Effector memory CD8-positive, alpha-beta T cell (primary cell): ENCODE measurements at regions not wholly inside any gene's neighbourhood (a gene's known extent, or its start where the extent isn't known, plus 50 kb on each side); places are given as distances from the start of the nearest gene placed in this dataset.

ENCODE experiments used
- ATAC-seq: fragments of 150-1000 bp; cut with Tn5 transposase; replicated peaks from 2 replicates; pipeline ENCODE4 v1.10.0; 2021; ENCODE audit warnings: mild to moderate bottlenecking, moderate library complexity
- DNase-seq, 3 experiments: peaks; one replicate each; pipeline ENCODE4 v3.0.0; 2021
- H3K27ac Mint-ChIP-seq, 2 donors: one replicate each; pipeline ENCODE4 v1.8.0; 2022; ENCODE audit warnings: mild to moderate bottlenecking in 2 of 2, mixed read lengths in 2 of 2, moderate library complexity in 2 of 2
- H3K27me3 Mint-ChIP-seq, 2 donors: one replicate each; pipeline ENCODE4 v1.8.0; 2022; ENCODE audit warnings: mixed read lengths in 2 of 2
- H3K36me3 Mint-ChIP-seq: one replicate; pipeline ENCODE4 v1.8.0; 2022; ENCODE audit warnings: mild to moderate bottlenecking, moderate library complexity, mixed read lengths; ENCODE audit not compliant: insufficient read depth
- H3K4me1 Mint-ChIP-seq, 2 donors: one replicate each; pipeline ENCODE4 v1.8.0; 2022; ENCODE audit warnings: low read depth in 2 of 2, mixed read lengths in 2 of 2
- H3K4me3 Mint-ChIP-seq, 2 donors: one replicate each; pipeline ENCODE4 v1.8.0; 2022; ENCODE audit warnings: mild to moderate bottlenecking in 2 of 2, mixed read lengths in 2 of 2, moderate library complexity in 2 of 2
- H3K9me3 Mint-ChIP-seq, 2 donors: one replicate each; pipeline ENCODE4 v1.8.0; 2022; ENCODE audit warnings: mixed read lengths in 2 of 2

DNA sequence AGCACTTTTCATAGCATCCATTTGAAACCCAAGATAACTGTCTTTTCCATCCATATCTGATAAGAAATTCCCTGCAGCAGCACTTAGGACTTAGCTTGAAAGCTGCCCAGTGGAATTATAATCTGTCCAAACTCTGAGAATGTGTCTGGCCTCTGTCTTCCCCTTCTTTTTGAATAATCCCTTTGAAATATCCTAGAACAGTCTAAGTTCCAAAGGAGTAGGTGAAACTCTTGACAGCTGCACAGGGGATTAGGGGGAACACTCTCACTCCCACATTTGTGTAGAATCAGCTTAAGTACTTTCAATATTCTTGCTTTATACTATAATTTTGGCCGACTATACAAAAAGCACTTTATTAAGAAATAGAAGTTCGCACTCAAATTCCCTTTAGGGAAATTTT is 157.7 kb downstream of the PAPSS1 start:
- Mint-ChIP-seq H3K27me3 (peaks cover 11 to 14% of the 10 kb centered on the region in 2 donors), H3K27ac (no peak overlapping the region), H3K4me3 (no peak overlapping the region), H3K9me3 (peaks cover 0 to 9% of the 10 kb centered on the region in 2 donors), H3K4me1 (no peaks in the 10 kb centered on the region), H3K36me3 (no peaks in the 10 kb centered on the region)
- no peak for ATAC-seq
- no peak for DNase-seq

DNA sequence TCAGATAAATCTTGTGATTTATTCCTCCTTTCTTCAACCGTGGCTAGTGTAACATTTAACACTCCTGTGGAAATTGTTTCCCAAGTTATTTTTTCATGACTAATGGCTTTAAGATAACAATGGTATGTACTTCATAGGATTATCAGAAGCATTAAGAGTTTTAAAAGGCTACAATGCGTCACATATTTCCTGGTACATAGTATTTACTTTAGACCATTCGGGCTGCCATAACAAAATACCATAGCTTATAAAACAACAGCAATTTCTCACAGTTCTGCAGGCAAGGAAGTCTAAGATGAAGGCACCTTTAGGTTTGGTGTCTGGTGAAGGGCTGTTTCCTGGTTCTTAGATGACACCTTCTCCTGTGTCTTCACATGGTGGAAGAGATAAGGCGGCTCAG is 158.6 kb downstream of the PAPSS1 start:
- Mint-ChIP-seq H3K27me3 (peaks cover 11 to 14% of the 10 kb centered on the region in 2 donors), H3K4me3 (no peak overlapping the region), H3K9me3 (peaks cover 0 to 9% of the 10 kb centered on the region in 2 donors), H3K36me3 (no peaks in the 10 kb centered on the region), H3K27ac (no peak overlapping the region), H3K4me1 (no peaks in the 10 kb centered on the region)
- DNase-seq, result no peak
- ATAC-seq, result no peak

DNA sequence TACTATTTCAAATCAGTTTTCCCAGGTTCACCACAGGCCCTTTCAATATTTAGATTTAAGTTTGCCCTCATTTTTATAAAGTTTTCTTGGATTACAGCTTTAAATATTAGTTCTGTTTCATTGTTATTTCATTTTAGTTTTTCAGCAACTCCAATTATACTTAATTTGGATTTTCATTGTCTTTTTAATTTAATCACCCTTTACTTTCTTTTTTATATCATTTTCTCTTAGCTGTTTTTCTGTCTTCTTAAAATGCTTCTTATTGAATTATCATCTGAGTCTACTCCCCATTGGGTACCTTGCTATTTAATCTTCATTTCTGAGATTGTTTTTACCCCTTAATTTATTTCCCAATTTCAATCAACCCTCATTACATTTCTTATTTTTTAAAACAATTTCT is 160.4 kb downstream of the PAPSS1 start:
- Mint-ChIP-seq H3K4me3 (no peak overlapping the region), H3K27ac (no peak overlapping the region), H3K4me1 (no peaks in the 10 kb centered on the region)

DNA sequence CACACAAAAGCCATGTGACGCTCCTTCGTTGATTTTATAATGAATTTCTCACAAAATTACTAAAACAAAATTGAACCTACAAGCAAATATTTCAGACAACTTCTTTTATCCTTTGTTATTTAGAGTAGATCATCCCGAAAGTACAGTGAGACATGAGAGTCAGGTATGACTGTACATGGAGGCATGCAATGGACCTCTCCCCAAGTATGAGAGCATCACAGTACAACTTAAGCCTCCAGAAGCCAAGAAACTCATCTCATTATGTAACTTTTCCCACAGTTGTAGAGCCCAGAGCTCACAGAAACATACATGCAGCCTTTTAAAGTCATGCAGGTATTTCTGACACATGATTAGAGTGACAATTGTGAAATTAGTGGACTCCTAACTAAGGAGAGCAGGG is 167.7 kb downstream of the PAPSS1 start:
- ATAC-seq (no peak), DNase-seq (no peak)
- no peaks in the 10 kb centered on the region for H3K4me1 Mint-ChIP-seq
- H3K4me3 Mint-ChIP-seq, result no peak overlapping the region
- no peaks in the 10 kb centered on the region for H3K36me3 Mint-ChIP-seq
- H3K27ac Mint-ChIP-seq, result no peak overlapping the region
- H3K9me3 Mint-ChIP-seq, result peaks cover 0 to 1% of the 10 kb centered on the region in 2 donors
- H3K27me3 Mint-ChIP-seq, result no peaks in the 10 kb centered on the region

More for the DNA sequence above, 160.4 kb downstream of the PAPSS1 start:
- peaks cover 11 to 14% of the 10 kb centered on the region in 2 donors for H3K27me3 Mint-ChIP-seq
- H3K36me3 Mint-ChIP-seq, result no peaks in the 10 kb centered on the region
- no peak for DNase-seq
- H3K9me3 Mint-ChIP-seq, result peaks cover 0 to 9% of the 10 kb centered on the region in 2 donors
- ATAC-seq, result no peak

DNA sequence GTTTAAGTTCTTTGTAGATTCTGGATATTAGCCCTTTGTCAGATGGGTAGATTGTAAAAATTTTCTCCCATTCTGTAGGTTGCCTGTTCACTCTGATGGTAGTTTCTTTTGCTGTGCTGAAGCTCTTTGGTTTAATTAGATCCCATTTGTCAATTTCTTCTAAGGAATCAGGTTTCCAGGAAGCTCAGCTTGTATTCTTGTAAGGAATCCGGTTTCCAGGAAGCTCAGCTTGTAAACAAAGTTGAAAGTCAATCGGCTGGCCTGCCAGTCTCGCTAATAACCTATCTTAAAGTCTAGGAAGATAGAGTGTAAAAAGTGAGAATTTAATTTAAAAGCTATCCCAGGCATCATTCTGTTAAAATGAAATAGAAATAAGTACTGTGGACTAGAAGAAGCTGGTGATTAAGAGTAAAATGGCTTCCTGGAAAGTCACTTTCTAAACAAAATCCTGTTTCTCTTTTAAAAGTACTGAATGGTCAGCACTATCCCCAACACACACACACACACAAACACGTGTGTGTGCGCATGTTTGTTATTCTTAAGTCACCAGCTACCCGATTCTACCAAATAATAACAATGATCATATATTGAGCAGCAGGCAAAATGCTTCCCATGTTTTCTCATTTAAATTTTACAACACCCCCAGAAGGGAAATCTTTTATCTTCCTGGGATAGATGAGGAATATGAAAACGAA is 171.7 kb downstream of the PAPSS1 start:
- H3K4me3 Mint-ChIP-seq, result no peak overlapping the region
- H3K27me3 Mint-ChIP-seq, result peaks cover 0 to 7% of the 10 kb centered on the region in 2 donors
- no peak overlapping the region for H3K27ac Mint-ChIP-seq
- ATAC-seq (no peak), DNase-seq (no peak)
- peaks cover 0 to 1% of the 10 kb centered on the region in 2 donors for H3K9me3 Mint-ChIP-seq
- H3K36me3 Mint-ChIP-seq, result no peaks in the 10 kb centered on the region
- H3K4me1 Mint-ChIP-seq, result no peaks in the 10 kb centered on the region

DNA sequence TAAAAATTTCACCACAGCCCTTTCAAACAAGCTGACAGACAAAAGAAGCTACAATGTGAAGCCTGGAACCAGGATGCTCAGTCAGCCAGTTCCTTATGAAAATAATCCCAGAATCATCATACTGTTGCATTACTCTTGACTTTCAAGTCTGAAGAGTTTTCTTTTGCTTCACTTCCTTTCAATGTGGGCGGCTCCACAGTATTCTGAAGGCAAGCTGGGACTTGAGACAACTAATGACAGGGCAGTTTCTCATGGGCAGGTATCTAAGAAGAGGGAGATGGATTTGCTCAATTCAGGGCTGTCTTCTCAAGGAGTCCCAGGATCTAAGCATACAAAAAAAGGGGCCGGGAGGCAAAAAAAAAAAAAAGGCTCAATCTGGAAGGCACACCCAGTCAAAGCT is 173.4 kb downstream of the PAPSS1 start:
- Mint-ChIP-seq H3K27me3 (peaks cover 0 to 9% of the 10 kb centered on the region in 2 donors), H3K4me3 (no peak overlapping the region), H3K36me3 (no peaks in the 10 kb centered on the region), H3K4me1 (no peaks in the 10 kb centered on the region), H3K9me3 (peaks cover 0 to 1% of the 10 kb centered on the region in 2 donors), H3K27ac (no peak overlapping the region)
- no peak for DNase-seq
- ATAC-seq, result no peak

DNA sequence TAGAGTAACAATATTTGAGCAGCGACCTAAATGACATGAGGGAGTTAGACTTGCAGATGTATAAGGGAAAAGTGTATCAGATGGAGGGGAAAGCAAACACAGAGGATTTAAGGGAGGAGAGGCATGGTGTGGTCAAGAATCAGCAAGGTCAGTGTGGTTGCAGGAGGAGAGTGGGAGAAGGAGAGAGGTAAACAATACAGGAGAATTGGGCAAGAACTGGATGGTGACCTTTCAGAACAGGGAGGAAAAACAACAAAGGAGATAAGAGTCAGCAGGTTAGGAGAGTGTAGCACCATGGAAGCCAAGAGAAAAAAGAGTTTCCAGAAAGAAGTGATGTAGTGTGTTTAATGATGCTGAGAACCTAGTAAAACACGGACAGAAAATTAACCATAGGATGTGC is 178.5 kb downstream of the PAPSS1 start:
- no peak overlapping the region for H3K4me3 Mint-ChIP-seq

DNA sequence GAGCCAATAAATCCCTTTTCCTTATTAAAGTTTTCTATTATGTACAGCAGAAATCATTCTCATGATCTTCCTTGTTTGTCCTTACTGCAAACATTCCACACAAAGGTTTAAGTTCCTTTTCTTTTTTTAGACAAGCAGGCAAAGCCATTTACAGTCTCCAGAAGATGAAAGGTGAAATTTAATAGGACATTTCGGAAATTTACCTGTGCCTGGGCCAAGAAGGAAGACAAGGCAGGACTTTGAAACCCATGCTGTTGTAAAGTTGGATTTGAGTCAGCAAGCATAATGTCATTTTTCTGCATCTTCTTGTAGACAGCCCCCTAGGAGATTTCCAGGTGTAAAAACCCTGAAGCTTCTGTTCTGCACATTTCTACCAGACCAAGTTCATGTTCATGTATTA is 188.1 kb downstream of the PAPSS1 start:
- Mint-ChIP-seq H3K9me3 (no peaks in the 10 kb centered on the region), H3K4me3 (no peak overlapping the region), H3K27me3 (peaks cover 0 to 6% of the 10 kb centered on the region in 2 donors), H3K27ac (no peak overlapping the region), H3K36me3 (no peaks in the 10 kb centered on the region), H3K4me1 (no peaks in the 10 kb centered on the region)
- ATAC-seq (no peak), DNase-seq (no peak)

More for the DNA sequence above, 178.5 kb downstream of the PAPSS1 start:
- no peaks in the 10 kb centered on the region for H3K36me3 Mint-ChIP-seq
- no peaks in the 10 kb centered on the region for H3K9me3 Mint-ChIP-seq
- no peak for ATAC-seq
- no peaks in the 10 kb centered on the region for H3K4me1 Mint-ChIP-seq
- H3K27ac Mint-ChIP-seq, result no peak overlapping the region
- peaks cover 0 to 16% of the 10 kb centered on the region in 2 donors for H3K27me3 Mint-ChIP-seq
- no peak for DNase-seq

DNA sequence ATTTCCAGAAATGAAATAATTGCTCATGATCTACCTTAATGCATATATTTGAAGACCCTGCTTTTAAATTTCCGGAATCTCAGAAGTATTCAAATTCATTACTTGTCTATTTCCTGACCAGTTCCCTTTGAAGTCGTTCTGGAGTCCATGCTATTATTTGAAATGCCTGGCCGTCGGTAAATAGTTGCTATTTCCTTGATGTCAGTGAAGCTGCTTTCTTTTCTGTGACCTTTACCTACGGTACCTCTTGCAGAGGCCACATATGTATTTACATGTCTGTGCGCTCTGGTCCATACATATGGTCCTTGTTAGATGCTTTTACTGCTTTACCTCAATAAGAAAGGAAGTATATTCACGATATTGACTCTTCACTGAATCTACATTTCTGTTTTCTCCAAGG is 199.7 kb downstream of the PAPSS1 start:
- Mint-ChIP-seq H3K9me3 (no peaks in the 10 kb centered on the region), H3K4me3 (no peak overlapping the region), H3K4me1 (no peaks in the 10 kb centered on the region), H3K27ac (no peak overlapping the region), H3K27me3 (peaks cover 0 to 15% of the 10 kb centered on the region in 2 donors), H3K36me3 (no peaks in the 10 kb centered on the region)
- no peak for DNase-seq
- ATAC-seq, result no peak

DNA sequence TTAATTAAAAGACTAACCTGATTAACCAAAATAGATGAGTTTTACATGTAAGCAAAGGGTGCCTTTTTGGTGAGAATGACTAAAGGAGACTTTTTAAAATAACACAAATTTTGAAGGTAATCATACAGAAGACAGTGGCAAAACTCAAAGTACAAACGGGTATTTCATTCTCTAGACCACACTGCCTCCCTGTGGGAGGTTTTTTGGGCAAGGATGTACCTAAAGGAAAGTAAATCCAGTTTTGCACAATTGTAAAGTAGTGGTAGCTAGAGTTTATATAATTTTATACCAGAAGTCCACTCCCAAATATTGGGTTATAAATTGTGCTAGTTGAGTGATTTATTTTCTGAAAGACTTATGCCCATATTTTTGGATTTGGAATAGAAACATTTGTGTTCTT is 201.0 kb downstream of the PAPSS1 start:
- no peak overlapping the region for H3K4me3 Mint-ChIP-seq
- peaks cover 0 to 15% of the 10 kb centered on the region in 2 donors for H3K27me3 Mint-ChIP-seq
- no peaks in the 10 kb centered on the region for H3K36me3 Mint-ChIP-seq
- H3K4me1 Mint-ChIP-seq, result no peaks in the 10 kb centered on the region
- ATAC-seq (no peak), DNase-seq (no peak)
- no peaks in the 10 kb centered on the region for H3K9me3 Mint-ChIP-seq
- no peak overlapping the region for H3K27ac Mint-ChIP-seq

DNA sequence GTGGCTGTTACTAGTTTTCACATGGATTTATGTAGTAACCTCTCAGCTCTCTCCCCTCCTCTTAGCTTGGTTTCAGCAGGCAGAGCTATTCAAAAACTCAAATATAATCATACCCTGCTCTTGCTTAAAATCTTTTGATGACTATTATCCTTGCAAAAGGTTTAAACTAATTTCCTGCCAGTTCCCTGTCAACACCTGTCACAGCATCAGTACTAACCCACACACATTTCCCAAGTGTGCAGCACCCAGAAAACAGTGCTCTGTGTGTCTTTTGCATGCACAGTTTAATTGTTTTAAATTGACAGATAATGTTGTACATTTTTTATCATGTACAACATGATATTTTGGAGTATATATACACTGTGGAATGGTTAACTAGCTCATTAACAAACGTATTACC is 202.0 kb downstream of the PAPSS1 start:
- Mint-ChIP-seq H3K9me3 (no peaks in the 10 kb centered on the region), H3K4me1 (no peaks in the 10 kb centered on the region), H3K36me3 (no peaks in the 10 kb centered on the region), H3K27ac (no peak overlapping the region), H3K27me3 (peaks cover 0 to 15% of the 10 kb centered on the region in 2 donors), H3K4me3 (no peak overlapping the region)
- ATAC-seq, result no peak
- DNase-seq, result no peak

DNA sequence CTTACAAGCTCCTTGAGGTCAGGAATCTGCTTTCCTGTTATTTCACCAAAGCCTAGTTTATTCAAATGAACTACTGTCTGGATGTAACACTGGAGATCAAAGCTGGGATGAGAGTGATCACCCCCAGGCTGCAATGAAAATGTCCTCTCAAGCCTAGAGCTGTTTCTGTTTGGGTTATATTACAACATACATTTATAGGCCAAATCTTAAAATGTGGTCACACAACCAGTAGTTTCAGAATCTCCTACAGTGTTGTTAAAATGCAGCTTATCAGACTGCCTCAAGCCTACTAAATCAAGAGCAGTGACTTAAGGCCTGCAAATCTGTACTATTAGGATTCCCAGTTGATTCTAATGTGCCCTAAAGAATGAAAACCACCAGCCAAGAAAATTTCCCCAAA is 207.5 kb downstream of the PAPSS1 start:
- Mint-ChIP-seq H3K9me3 (no peaks in the 10 kb centered on the region), H3K27ac (no peak overlapping the region), H3K36me3 (no peaks in the 10 kb centered on the region), H3K4me3 (no peak overlapping the region), H3K27me3 (peaks cover 0 to 1% of the 10 kb centered on the region in 2 donors), H3K4me1 (no peaks in the 10 kb centered on the region)
- no peak for ATAC-seq
- no peak for DNase-seq

DNA sequence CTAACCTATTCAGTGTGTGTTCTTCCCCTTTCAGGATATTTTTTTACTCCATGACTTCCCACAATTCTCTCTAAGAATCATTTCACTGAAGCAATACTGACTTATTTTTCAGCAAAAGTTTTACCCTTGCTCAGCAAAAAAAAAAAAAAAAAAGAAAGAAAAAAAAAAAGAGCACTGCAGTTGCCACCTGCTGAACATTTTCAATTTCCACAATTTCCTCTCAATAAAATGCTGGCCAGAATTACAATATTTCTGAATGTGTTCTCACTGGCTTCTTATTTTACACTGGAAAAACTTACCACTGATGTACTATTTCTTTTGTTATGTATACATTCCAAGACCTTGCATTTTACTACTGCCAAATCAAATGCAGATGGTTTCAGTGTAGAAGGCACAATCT is 210.4 kb downstream of the PAPSS1 start:
- Mint-ChIP-seq H3K9me3 (no peaks in the 10 kb centered on the region), H3K27me3 (no peaks in the 10 kb centered on the region), H3K27ac (no peak overlapping the region), H3K4me1 (no peaks in the 10 kb centered on the region), H3K4me3 (no peak overlapping the region), H3K36me3 (no peaks in the 10 kb centered on the region)
- DNase-seq (no peak), ATAC-seq (no peak)

DNA sequence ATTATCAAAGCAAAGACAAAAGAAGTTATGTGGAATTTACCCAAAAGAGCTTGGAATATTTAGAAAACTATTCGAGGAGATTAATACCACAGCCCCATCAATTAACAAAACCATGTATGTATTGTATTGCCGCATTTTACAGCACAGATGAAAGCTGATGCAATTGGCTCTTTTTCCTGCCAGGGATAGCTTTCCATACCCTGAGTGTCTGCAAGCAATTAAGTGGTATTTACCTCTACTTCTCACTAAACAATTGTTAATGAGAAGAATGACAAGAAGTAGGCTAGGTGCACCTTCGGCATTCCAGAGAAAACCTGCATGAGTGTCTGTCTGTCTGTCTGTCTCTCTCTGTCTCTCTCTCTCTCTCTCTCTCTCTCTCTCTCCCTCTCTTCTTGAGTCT is 219.5 kb downstream of the PAPSS1 start:
- Mint-ChIP-seq H3K27ac (no peak overlapping the region), H3K36me3 (no peaks in the 10 kb centered on the region), H3K4me3 (no peak overlapping the region), H3K4me1 (no peaks in the 10 kb centered on the region), H3K9me3 (peaks cover 0 to 2% of the 10 kb centered on the region in 2 donors), H3K27me3 (peaks cover 0 to 6% of the 10 kb centered on the region in 2 donors)
- ATAC-seq, result no peak
- no peak for DNase-seq
